ENCODE measurements at regions not wholly inside any gene's neighbourhood (a gene's known extent, or its start where the extent isn't known, plus 50 kb on each side); places are given as distances from the start of the nearest gene placed in this dataset.
"Not testable (repeated sequence)": the region's sequence is repeated elsewhere in the genome, so short reads cannot be mapped to it uniquely, and the experiment has no call there.

DNA sequence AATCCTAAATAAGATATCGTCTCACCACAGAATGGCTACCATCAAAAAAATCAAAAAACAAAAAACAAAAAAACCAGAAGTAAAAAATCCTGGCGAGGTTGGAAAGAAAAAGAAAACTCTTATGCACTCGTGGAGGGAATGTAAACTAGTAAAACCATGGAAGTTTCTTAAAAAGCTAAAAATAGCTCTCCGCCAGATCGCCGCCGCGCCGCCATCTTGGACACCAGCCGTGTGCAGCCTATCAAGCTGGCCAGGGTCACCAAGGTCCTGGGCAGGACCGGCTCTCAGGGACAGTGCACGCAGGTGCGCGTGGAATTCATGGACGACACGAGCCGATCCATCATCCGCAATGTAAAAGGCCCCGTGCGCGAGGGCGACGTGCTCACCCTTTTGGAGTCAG, 71.7 kb downstream of the TBC1D28 start:
- intact Hi-C loops (cut with micrococcal nuclease; ENCODE audit: unreplicated experiment); CTCF ChIA-PET; H3K4me3 ChIP-seq (ENCODE audit: low read depth, low read length, poor library complexity, severe bottlenecking); H3K9me3 ChIP-seq (ENCODE audit: low read depth, low read length, poor library complexity, severe bottlenecking); H3K36me3 ChIP-seq (ENCODE audit: insufficient read depth, low read length, poor library complexity, severe bottlenecking); H3K27ac ChIP-seq (ENCODE audit: low read depth, low read length, poor library complexity, severe bottlenecking); POLR2A ChIA-PET (ENCODE audit: low non-redundant PET); DNase-seq (ENCODE audit: low spot score); H3K27me3 ChIP-seq (replicated peaks; ENCODE audit: insufficient read depth, low read depth, low read length, poor library complexity); BruUV-seq (replicated peaks): not testable (repeated sequence)
- H3K4me1 ChIP-seq (ENCODE audit: insufficient read depth, low read length, poor library complexity, severe bottlenecking): peaks cover 11% of the 10 kb centered on the region

DNA sequence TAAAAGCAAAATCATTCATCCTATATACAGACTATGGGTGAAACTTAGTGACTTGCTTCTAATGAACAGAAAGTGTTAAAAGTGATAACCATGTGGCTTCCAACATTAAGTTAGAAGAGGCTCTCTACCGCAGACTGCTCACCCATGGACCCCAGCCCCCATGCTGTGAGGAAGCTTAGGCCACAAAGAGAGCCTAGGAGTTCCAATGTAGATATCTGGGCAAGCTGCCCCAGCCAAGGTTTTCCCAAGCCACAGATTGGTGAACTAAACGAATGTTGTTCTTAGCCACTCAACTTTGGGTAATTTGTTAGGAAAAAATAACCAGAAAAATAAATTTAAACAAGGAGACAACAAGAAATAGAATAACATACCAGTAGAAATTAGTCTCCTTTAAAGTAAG, 70.1 kb downstream of the TBC1D28 start:
- POLR2A ChIA-PET (ENCODE audit: low non-redundant PET): not testable (repeated sequence)

More for the DNA sequence above, 70.1 kb downstream of the TBC1D28 start:
- H3K27me3 ChIP-seq (replicated peaks; ENCODE audit: insufficient read depth, low read depth, low read length, poor library complexity); CTCF ChIA-PET; H3K4me1 ChIP-seq (ENCODE audit: insufficient read depth, low read length, poor library complexity, severe bottlenecking); DNase-seq (ENCODE audit: low spot score); H3K9me3 ChIP-seq (ENCODE audit: low read depth, low read length, poor library complexity, severe bottlenecking); BruUV-seq (replicated peaks); intact Hi-C loops (cut with micrococcal nuclease; ENCODE audit: unreplicated experiment); H3K4me3 ChIP-seq (ENCODE audit: low read depth, low read length, poor library complexity, severe bottlenecking); H3K36me3 ChIP-seq (ENCODE audit: insufficient read depth, low read length, poor library complexity, severe bottlenecking); H3K27ac ChIP-seq (ENCODE audit: low read depth, low read length, poor library complexity, severe bottlenecking): not testable (repeated sequence)
